RWPE2 (cell line): ENCODE measurements at regions not wholly inside any gene's neighbourhood (a gene's known extent, or its start where the extent isn't known, plus 50 kb on each side); places are given as distances from the start of the nearest gene placed in this dataset.

Source experiments
- ATAC-seq: fragments of 200-7000 bp; cut with Tn5 transposase; 3 replicates; pipeline ENCODE4 v1.9.1; 2021; ENCODE audit warnings: low read depth
- DNase-seq: peaks from one replicate; pipeline ENCODE4 v3.0.0-alpha.2; 2020; ENCODE audit warnings: low spot score
- H3K27ac ChIP-seq: fragments of 450-650 bp; 2 replicates; pipeline ENCODE4 v1.5.1; 2017; ENCODE audit warnings: mild to moderate bottlenecking; ENCODE audit not compliant: poor library complexity, severe bottlenecking
- H3K27me3 ChIP-seq: fragments of 250-450 bp; sonication (Bioruptor Pico); 2 replicates; pipeline ENCODE4 v1.5.1; 2021; ENCODE audit warnings: mild to moderate bottlenecking, moderate library complexity; ENCODE audit not compliant: insufficient read depth, poor library complexity, severe bottlenecking
- H3K36me3 ChIP-seq: fragments of 250-450 bp; sonication (Bioruptor Pico); 2 replicates; pipeline ENCODE4 v1.5.1; 2020; ENCODE audit warnings: low read depth, mild to moderate bottlenecking, moderate library complexity
- H3K4me1 ChIP-seq: fragments of 250-450 bp; sonication (Bioruptor Pico); 2 replicates; pipeline ENCODE4 v1.5.1; 2021; ENCODE audit warnings: mild to moderate bottlenecking, moderate library complexity; ENCODE audit not compliant: insufficient read depth, poor library complexity, severe bottlenecking
- H3K4me3 ChIP-seq: fragments of 250-450 bp; sonication (Bioruptor Pico); 2 replicates; pipeline ENCODE4 v1.5.1; 2021; ENCODE audit warnings: mild to moderate bottlenecking, moderate library complexity; ENCODE audit not compliant: severe bottlenecking
- H3K9me3 ChIP-seq: fragments of 250-450 bp; sonication (Bioruptor Pico); 2 replicates; pipeline ENCODE4 v1.5.1; 2021; ENCODE audit warnings: mild to moderate bottlenecking, moderate library complexity; ENCODE audit not compliant: severe bottlenecking
- CTCF ChIP-seq: fragments of 450-650 bp; IDR thresholded peaks from one replicate; pipeline ENCODE4 v1.5.1; 2017; ENCODE audit warnings: mild to moderate bottlenecking, moderate library complexity; ENCODE audit not compliant: poor library complexity, severe bottlenecking

GRCh38 chr1:5504364-5504740, 487.9 kb downstream of the NPHP4 start:
- no peak for DNase-seq
- H3K27ac ChIP-seq = no peak overlapping the region
- no peak for ATAC-seq
- no peaks in the 10 kb centered on the region for H3K27me3 ChIP-seq
- TF ChIP-seq CTCF = no peak
- no peaks in the 10 kb centered on the region for H3K36me3 ChIP-seq
- H3K9me3 ChIP-seq = no peaks in the 10 kb centered on the region
- no peak overlapping the region for H3K4me3 ChIP-seq
- no peaks in the 10 kb centered on the region for H3K4me1 ChIP-seq

- no peak for TF ChIP-seq CTCF
- no peaks in the 10 kb centered on the region for H3K27me3 ChIP-seq
- DNase-seq = no peak
- no peak for ATAC-seq
- no peak overlapping the region for H3K4me3 ChIP-seq
- H3K27ac ChIP-seq = no peak overlapping the region
- H3K36me3 ChIP-seq = no peaks in the 10 kb centered on the region
- H3K9me3 ChIP-seq = no peaks in the 10 kb centered on the region
- no peaks in the 10 kb centered on the region for H3K4me1 ChIP-seq
These were observed 488.5 kb downstream of the NPHP4 start for GRCh38 chr1:5503556-5504363.

GRCh38 chr1:5502311-5503194, 489.7 kb downstream of the NPHP4 start:
- no peak for TF ChIP-seq CTCF
- Histone ChIP-seq H3K9me3 (no peaks in the 10 kb centered on the region), H3K4me3 (no peak overlapping the region), H3K27ac (peak overlapping the region; percentile 2), H3K36me3 (no peaks in the 10 kb centered on the region), H3K27me3 (no peaks in the 10 kb centered on the region), H3K4me1 (no peaks in the 10 kb centered on the region)
- DNase-seq (no peak), ATAC-seq (peak; percentile 64)

GRCh38 chr1:5501206-5501930, 490.9 kb downstream of the NPHP4 start:
- no peak for DNase-seq
- H3K27me3 ChIP-seq = peaks cover under 1% of the 10 kb centered on the region
- no peaks in the 10 kb centered on the region for H3K36me3 ChIP-seq
- H3K4me3 ChIP-seq = no peak overlapping the region
- no peak overlapping the region for H3K27ac ChIP-seq
- no peaks in the 10 kb centered on the region for H3K4me1 ChIP-seq
- TF ChIP-seq CTCF = no peak
- no peaks in the 10 kb centered on the region for H3K9me3 ChIP-seq
- ATAC-seq = no peak
